ENCODE measurements at regions not wholly inside any gene's neighbourhood (a gene's known extent, or its start where the extent isn't known, plus 50 kb on each side); places are given as distances from the start of the nearest gene placed in this dataset.

DNA sequence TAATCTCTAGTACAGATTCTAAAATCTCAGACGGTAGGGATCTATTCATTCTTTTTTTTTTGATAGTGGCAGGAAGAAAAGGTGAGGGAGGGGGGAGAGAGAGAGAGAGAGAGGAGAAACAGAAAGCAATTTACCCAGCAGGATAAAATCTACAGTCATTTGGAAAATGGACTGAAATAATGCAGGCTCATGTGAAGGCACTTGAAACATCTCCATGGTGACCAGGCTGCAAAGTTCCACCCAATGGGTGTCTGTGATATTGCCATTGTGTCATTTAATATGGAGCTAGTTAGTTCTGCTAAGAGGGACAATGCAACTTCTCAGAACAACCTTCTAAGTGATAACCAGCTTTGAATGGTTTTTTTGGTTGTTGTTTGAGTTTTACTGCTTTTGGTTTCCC lies 165.2 kb upstream of the RAG2 start (continued):
- TF ChIP-seq WRNIP1 (IDR thresholded peaks at IDR 0.05; ENCODE audit: borderline replicate concordance, low read depth, low read length): no peak
- TF ChIP-seq MYB (IDR thresholded peaks at IDR 0.05; ENCODE audit: borderline replicate concordance, low read depth, low read length): no peak

DNA sequence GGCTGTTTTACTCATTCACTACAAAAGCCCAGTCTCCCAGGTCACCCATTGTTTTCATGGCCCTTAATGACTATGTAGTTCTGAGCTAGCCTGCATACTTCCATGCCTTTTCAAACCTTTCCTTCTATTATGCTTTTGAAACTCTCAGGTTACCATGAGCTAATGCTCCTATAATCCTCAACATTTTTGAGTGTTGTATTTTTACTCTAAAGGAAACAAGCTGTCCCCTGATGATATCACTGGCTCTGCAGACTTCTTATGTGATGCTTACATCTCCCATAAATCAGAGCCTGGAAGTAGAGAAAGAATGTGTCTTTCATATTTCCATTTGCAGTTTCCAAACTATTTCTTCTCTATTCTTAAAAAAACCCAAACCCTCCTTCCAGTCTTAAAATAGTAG lies 159.0 kb upstream of the RAG2 start:
- no peak for DNase-seq (ENCODE audit: low read depth, low spot score)
- intact Hi-C loops (cut with micrococcal nuclease; ENCODE audit: unreplicated experiment) (no loop called here), in situ Hi-C loops (cut with MboI) (no loop called here)
- H3K4me2 ChIP-seq (ENCODE audit: control insufficient read depth, insufficient read depth): no peak overlapping the region
- no TSS peak for BruUV-seq (replicated peaks)
- no peak overlapping the region for H3K4me3 ChIP-seq
- ChIA-PET POLR2A (no interaction called here), RAD21 (ENCODE audit: unreplicated experiment) (no interaction called here), SMC1A (ENCODE audit: uncharacterized antibody, unreplicated experiment) (interaction anchor here (1.2 kb wide), 1 partner anchor 8 kb away, joined by 3 read pairs; no protein-coding TSS in a partner anchor), CTCF (interaction anchor here (1.1 kb wide), 1 partner anchor 10 kb away, joined by 7 read pairs; no protein-coding TSS in a partner anchor)
- H3K9me3 ChIP-seq (replicated peaks; ENCODE audit: control insufficient read depth, insufficient read depth, low read length): no peaks in the 10 kb centered on the region
- FAIRE-seq: no peak
- peaks cover 0 to 2% of the 10 kb centered on the region in 2 experiments; a peak in 1 of 4 replicates for H3K27me3 ChIP-seq (replicated peaks in 1 of 2; ENCODE audit: control insufficient read depth in 2 of 2, insufficient read depth in 2 of 2, low read length in 1 of 2)
- no peaks in the 10 kb centered on the region for H3K36me3 ChIP-seq (ENCODE audit: control insufficient read depth in 2 of 2, insufficient read depth in 2 of 2, low read length in 1 of 2)
- no peak overlapping the region for H2AFZ ChIP-seq (ENCODE audit: control insufficient read depth, low read depth, low read length)
- H3K9ac ChIP-seq (ENCODE audit: control insufficient read depth, insufficient read depth, low read length): no peak overlapping the region
- no peaks in the 10 kb centered on the region for H4K20me1 ChIP-seq (ENCODE audit: control insufficient read depth, insufficient read depth)
- no peaks in the 10 kb centered on the region for H3K4me1 ChIP-seq (ENCODE audit: control insufficient read depth, insufficient read depth, low read length)
- no peak for ATAC-seq
- H3K79me2 ChIP-seq (ENCODE audit: control insufficient read depth, insufficient read depth, low read length): no peaks in the 10 kb centered on the region
- TF ChIP-seq HDGF (IDR thresholded peaks at IDR 0.05) (no peak), SMC3 (IDR thresholded peaks at IDR 0.05; ENCODE audit: borderline replicate concordance, low read length) (no peak), ETV6 (conservative IDR thresholded peaks at IDR 0.05 in 1 of 2, IDR thresholded peaks at IDR 0.05 in 1 of 2; ENCODE audit: borderline replicate concordance in 1 of 2, low read depth in 1 of 2) (no peak), FOXK2 (IDR thresholded peaks at IDR 0.05) (no peak), ZNF217 (IDR thresholded peaks at IDR 0.05) (no peak), RAD21 (IDR thresholded peaks at IDR 0.05; ENCODE audit: insufficient read depth, low read depth, low read length) (no peak)
- TF ChIP-seq, protein P1, sequence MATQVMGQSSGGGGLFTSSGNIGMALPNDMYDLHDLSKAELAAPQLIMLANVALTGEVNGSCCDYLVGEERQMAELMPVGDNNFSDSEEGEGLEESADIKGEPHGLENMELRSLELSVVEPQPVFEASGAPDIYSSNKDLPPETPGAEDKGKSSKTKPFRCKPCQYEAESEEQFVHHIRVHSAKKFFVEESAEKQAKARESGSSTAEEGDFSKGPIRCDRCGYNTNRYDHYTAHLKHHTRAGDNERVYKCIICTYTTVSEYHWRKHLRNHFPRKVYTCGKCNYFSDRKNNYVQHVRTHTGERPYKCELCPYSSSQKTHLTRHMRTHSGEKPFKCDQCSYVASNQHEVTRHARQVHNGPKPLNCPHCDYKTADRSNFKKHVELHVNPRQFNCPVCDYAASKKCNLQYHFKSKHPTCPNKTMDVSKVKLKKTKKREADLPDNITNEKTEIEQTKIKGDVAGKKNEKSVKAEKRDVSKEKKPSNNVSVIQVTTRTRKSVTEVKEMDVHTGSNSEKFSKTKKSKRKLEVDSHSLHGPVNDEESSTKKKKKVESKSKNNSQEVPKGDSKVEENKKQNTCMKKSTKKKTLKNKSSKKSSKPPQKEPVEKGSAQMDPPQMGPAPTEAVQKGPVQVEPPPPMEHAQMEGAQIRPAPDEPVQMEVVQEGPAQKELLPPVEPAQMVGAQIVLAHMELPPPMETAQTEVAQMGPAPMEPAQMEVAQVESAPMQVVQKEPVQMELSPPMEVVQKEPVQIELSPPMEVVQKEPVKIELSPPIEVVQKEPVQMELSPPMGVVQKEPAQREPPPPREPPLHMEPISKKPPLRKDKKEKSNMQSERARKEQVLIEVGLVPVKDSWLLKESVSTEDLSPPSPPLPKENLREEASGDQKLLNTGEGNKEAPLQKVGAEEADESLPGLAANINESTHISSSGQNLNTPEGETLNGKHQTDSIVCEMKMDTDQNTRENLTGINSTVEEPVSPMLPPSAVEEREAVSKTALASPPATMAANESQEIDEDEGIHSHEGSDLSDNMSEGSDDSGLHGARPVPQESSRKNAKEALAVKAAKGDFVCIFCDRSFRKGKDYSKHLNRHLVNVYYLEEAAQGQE (IDR thresholded peaks at IDR 0.05; ENCODE audit: low read depth, low read length): no peak
- no peak overlapping the region for H3K27ac ChIP-seq (ENCODE audit: control insufficient read depth, insufficient read depth)

Measured in GM12878 (cell line).